ENCODE measurements at regions not wholly inside any gene's neighbourhood (a gene's known extent, or its start where the extent isn't known, plus 50 kb on each side); places are given as distances from the start of the nearest gene placed in this dataset.

DNA sequence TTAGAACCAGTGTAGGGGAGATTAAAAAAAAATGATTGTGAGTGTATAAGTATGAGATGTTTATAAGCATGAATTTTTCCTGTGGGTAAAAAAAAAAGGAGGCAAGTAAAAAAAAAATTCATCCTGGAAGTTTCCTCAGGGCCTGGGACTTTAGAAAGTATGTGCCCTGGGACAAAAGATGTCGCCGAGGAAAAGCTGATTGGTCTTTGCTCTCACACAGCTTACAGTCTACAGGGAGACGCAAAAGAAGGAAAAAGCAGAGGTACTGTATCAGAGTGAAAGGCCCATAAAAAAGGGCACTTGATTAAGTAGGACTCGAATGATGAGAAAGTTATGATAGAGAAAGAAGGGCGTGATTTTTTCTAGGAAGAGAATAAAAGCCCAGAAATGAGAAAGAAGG is 501.4 kb upstream of the MEF2C start:
- no peak for TF ChIP-seq YY1 (IDR thresholded peaks at IDR 0.05; ENCODE audit: insufficient read depth, insufficient read length)
- TF ChIP-seq SUZ12 (IDR thresholded peaks at IDR 0.05; ENCODE audit: extremely low read depth, insufficient read depth, insufficient read length): no peak

All from NT2/D1 (cell line).